Gastrocnemius medialis (tissue), 4 donors: ENCODE measurements at regions not wholly inside any gene's neighbourhood (a gene's known extent, or its start where the extent isn't known, plus 50 kb on each side); places are given as distances from the start of the nearest gene placed in this dataset.

Source experiments
- ATAC-seq, 2 donors: fragments of 150-250 bp; one replicate each; pipeline ENCODE4 v1.9.1; 2016
- DNase-seq, 2 donors: peaks; one replicate each; pipeline ENCODE4 v3.0.0-alpha.2; 2019
- H3K27ac ChIP-seq, 4 donors: fragments of 200-600 bp; sonication (generic); 1 replicate in 1 of 4; 2 replicates in 3 of 4; pipeline ENCODE4 v1.5.1; 2016 to 2018; ENCODE audit warnings: mild to moderate bottlenecking in 2 of 4, moderate library complexity in 1 of 4
- H3K27me3 ChIP-seq, 3 donors: fragments of 200-600 bp; sonication (generic) in 2 of 3; 1 replicate in 1 of 3; 2 replicates in 2 of 3; pipeline versions ENCODE4 v1.5.1 to v1.6.0; 2016 to 2019; ENCODE audit warnings: mild to moderate bottlenecking in 1 of 3, moderate library complexity in 1 of 3
- H3K36me3 ChIP-seq, 2 donors: fragments of 200-600 bp; sonication (generic) in 1 of 2; one replicate each; pipeline ENCODE4 v1.5.1; 2017 to 2018
- H3K4me1 ChIP-seq, 2 donors: fragments of 200-600 bp; sonication (generic) in 1 of 2; one replicate each; pipeline ENCODE4 v1.5.1; 2016 to 2017; ENCODE audit warnings: mild to moderate bottlenecking in 2 of 2
- H3K4me3 ChIP-seq, 4 donors: fragments of 200-600 bp; sonication (generic) in 3 of 4; 1 replicate in 1 of 4; 2 replicates in 3 of 4; pipeline ENCODE4 v1.5.1; 2016 to 2019; ENCODE audit warnings: mild to moderate bottlenecking in 2 of 4
- H3K9me3 ChIP-seq, 3 donors: fragments of 200-600 bp; sonication (generic) in 2 of 3; 1 replicate in 1 of 3; 2 replicates in 2 of 3; pipeline ENCODE4 v1.5.1; 2016 to 2019
- POLR2A ChIP-seq, 2 donors: fragments of 450-650 bp; IDR thresholded peaks; one replicate each; pipeline ENCODE4 v1.6.1; 2017; ENCODE audit warnings: antibody characterized with exemption in 2 of 2, mild to moderate bottlenecking in 2 of 2, moderate library complexity in 2 of 2
- in situ Hi-C, 4 donors: fragments of 200-750 bp; cut with MboI; loops; one replicate each; pipeline versions ENCODE4 v1.15.0 to v1.8.0; 2017; ENCODE audit warnings: low sequenced_read_pairs in 4 of 4
- intact Hi-C: fragments of 100-400 bp; cut with DNase I; formaldehyde crosslinking; loops from one replicate; pipeline ENCODE4 v1.15.1; 2023; ENCODE audit warnings: low total_unique reads
- TF ChIP-seq, protein P1 (sequence below), 5 experiments: fragments of 450-650 bp in 3 of 5; fragments of 200-600 bp in 2 of 5; sonication (generic) in 2 of 5; IDR thresholded peaks in 4 of 5; conservative IDR thresholded peaks in 1 of 5; 1 replicate in 4 of 5; 2 replicates in 1 of 5; pipeline ENCODE4 v1.5.1; 2016 to 2019; ENCODE audit warnings: antibody characterized with exemption in 5 of 5, mild to moderate bottlenecking in 3 of 5, moderate library complexity in 3 of 5

DNA sequence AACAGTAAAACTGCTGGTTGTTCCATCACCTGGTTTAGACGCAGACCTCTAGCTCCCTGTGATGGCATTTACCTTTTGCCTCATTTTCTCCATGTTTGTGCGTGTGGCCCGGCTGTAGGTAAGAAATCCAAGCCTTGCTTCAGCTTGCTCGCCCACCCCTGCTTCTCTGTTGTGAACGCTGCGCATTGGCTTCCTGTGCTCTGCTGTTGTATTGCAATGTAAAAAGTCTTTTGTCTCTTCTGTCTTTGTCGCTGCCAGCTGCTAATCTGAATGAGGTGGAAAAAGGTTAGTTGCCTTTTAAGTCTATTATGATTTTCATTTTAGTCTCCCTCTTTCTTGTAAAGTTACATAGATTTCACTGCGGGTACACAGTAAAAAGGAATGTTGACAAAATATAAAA, 127.3 kb upstream of the PACRGL start:
- no peak overlapping the region for H3K27ac ChIP-seq
- H3K4me3 ChIP-seq: no peak overlapping the region
- H3K36me3 ChIP-seq: no peaks in the 10 kb centered on the region
- in situ Hi-C loops: no loop called here
- no peaks in the 10 kb centered on the region for H3K9me3 ChIP-seq
- DNase-seq (no peak), ATAC-seq (no peak)
- no peaks in the 10 kb centered on the region for H3K4me1 ChIP-seq
- H3K27me3 ChIP-seq: no peaks in the 10 kb centered on the region
- no peak for TF ChIP-seq POLR2A (IDR thresholded peaks at IDR 0.05)
- TF ChIP-seq, protein P1, sequence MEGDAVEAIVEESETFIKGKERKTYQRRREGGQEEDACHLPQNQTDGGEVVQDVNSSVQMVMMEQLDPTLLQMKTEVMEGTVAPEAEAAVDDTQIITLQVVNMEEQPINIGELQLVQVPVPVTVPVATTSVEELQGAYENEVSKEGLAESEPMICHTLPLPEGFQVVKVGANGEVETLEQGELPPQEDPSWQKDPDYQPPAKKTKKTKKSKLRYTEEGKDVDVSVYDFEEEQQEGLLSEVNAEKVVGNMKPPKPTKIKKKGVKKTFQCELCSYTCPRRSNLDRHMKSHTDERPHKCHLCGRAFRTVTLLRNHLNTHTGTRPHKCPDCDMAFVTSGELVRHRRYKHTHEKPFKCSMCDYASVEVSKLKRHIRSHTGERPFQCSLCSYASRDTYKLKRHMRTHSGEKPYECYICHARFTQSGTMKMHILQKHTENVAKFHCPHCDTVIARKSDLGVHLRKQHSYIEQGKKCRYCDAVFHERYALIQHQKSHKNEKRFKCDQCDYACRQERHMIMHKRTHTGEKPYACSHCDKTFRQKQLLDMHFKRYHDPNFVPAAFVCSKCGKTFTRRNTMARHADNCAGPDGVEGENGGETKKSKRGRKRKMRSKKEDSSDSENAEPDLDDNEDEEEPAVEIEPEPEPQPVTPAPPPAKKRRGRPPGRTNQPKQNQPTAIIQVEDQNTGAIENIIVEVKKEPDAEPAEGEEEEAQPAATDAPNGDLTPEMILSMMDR (IDR thresholded peaks at IDR 0.05 in 4 of 5, conservative IDR thresholded peaks at IDR 0.05 in 1 of 5): no peak
- intact Hi-C loops: no loop called here

DNA sequence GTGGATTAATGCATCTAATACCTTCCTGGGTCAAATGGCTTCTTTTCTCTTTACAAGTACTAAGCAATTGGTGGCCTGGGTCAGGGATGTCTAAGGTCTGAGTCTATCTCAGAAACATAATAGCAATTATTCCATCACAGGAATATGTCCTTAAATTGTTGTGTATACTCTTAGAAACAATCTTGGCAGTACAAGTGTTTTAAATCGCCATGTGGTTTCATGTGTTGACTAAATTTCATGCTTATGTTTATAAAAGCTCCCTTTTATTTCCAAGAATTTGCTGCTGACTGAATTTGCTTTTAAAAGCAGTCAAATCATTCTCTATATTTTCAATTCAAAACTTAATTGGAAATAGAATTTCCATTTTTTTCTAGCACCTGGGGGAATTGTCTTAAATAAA, 125.3 kb upstream of the PACRGL start:
- H3K4me3 ChIP-seq: no peak overlapping the region
- H3K36me3 ChIP-seq: no peaks in the 10 kb centered on the region
- H3K27me3 ChIP-seq: no peaks in the 10 kb centered on the region
- TF ChIP-seq POLR2A (IDR thresholded peaks at IDR 0.05): no peak
- ATAC-seq (no peak), DNase-seq (no peak)
- intact Hi-C loops: no loop called here
- in situ Hi-C loops: no loop called here
- no peak overlapping the region for H3K27ac ChIP-seq
- H3K4me1 ChIP-seq: no peaks in the 10 kb centered on the region
- H3K9me3 ChIP-seq: no peaks in the 10 kb centered on the region

DNA sequence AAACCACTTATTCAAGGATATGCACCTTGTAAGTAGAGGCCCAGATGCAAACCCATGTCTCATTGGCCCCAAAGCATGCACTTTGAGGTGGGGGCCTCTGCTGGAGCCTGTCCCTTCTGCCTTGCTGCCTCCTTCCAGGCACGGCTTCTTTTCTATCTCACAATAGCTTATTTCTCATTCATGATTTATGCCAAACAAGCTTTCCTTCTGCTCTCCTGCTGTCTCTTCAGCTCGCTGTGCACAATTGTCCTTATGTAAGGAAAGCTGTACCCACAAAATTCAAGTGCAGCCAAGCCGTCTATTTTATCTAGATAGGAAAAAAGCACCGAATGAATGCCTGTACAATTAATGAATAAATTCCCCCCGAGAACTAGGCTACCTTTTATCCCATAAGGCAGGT, 124.8 kb upstream of the PACRGL start:
- in situ Hi-C loops: no loop called here
- Histone ChIP-seq H3K4me1 (no peaks in the 10 kb centered on the region), H3K27me3 (no peaks in the 10 kb centered on the region), H3K36me3 (no peaks in the 10 kb centered on the region), H3K4me3 (no peak overlapping the region), H3K9me3 (no peaks in the 10 kb centered on the region), H3K27ac (no peak overlapping the region)
- ATAC-seq (no peak), DNase-seq (no peak)
- no peak for TF ChIP-seq POLR2A (IDR thresholded peaks at IDR 0.05)
- TF ChIP-seq, protein P1 (IDR thresholded peaks at IDR 0.05 in 4 of 5, conservative IDR thresholded peaks at IDR 0.05 in 1 of 5): no peak
- intact Hi-C loops: no loop called here

DNA sequence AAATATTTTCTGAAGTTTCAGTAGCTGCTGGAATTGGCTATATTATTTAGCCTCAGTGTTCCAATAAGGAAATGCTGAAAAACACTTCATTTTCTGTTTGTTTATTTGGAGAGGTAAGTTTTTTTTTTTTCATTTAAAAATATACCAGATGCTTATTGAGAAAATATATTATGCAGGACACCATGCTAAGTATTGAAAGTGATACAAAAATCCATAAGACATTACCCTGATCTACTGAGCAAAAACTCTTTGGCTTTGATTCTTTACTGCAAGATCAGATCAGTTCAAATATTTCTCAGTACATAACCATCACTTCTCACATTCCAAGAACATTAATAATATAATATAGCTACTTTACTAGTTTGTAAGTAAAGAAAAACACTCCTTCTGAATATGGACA, 123.4 kb upstream of the PACRGL start:
- DNase-seq: no peak
- Histone ChIP-seq H3K9me3 (no peaks in the 10 kb centered on the region), H3K36me3 (no peaks in the 10 kb centered on the region), H3K27me3 (no peaks in the 10 kb centered on the region), H3K27ac (no peak overlapping the region), H3K4me1 (no peaks in the 10 kb centered on the region), H3K4me3 (no peak overlapping the region)
- TF ChIP-seq POLR2A (IDR thresholded peaks at IDR 0.05): no peak
- TF ChIP-seq, protein P1 (IDR thresholded peaks at IDR 0.05 in 4 of 5, conservative IDR thresholded peaks at IDR 0.05 in 1 of 5): no peak
- intact Hi-C loops (no loop called here), in situ Hi-C loops (no loop called here)
- no peak for ATAC-seq

DNA sequence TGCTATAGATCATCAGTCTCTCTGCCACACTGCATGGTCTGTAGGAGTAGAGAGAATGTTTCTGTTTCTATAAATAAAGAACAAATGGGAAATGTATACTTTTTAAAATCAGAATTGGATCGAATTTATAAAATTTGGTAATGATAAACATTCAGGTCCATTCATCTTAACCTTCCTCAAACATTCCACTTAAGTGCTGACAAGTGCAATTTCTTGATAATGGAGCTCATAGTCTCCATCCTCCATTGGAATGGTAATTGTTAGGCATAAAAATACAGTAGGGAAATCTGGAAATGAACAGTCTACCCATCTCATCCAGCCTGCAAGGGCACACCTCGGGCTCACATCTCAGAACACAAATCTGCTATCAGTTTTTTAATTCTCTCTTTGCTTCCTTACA, 122.6 kb upstream of the PACRGL start:
- no peak for TF ChIP-seq POLR2A (IDR thresholded peaks at IDR 0.05)
- TF ChIP-seq, protein P1 (IDR thresholded peaks at IDR 0.05 in 4 of 5, conservative IDR thresholded peaks at IDR 0.05 in 1 of 5): no peak
- Histone ChIP-seq H3K4me3 (no peak overlapping the region), H3K36me3 (no peaks in the 10 kb centered on the region), H3K27me3 (no peaks in the 10 kb centered on the region), H3K4me1 (no peaks in the 10 kb centered on the region), H3K9me3 (no peaks in the 10 kb centered on the region), H3K27ac (no peak overlapping the region)
- DNase-seq (no peak), ATAC-seq (no peak)
- in situ Hi-C loops: no loop called here
- intact Hi-C loops: no loop called here
